Trophoblast cell (in vitro differentiated cells and primary cell): ENCODE measurements at regions not wholly inside any gene's neighbourhood (a gene's known extent, or its start where the extent isn't known, plus 50 kb on each side); places are given as distances from the start of the nearest gene placed in this dataset.
A peak's percentile ranks its signal among the peaks of the same experiment; 100 is the strongest.

Experiments
- DNase-seq, 2 donors: peaks; one replicate each; pipeline ENCODE4 v3.0.0-alpha.2; 2016
- H2AFZ ChIP-seq: 2 replicates; pipeline ENCODE4 v1.6.1; 2013; ENCODE audit warnings: low read length, moderate library complexity, mild to moderate bottlenecking; ENCODE audit not compliant: insufficient read depth, poor library complexity
- H2AK5ac ChIP-seq: 2 replicates; pipeline ENCODE4 v1.6.1; 2013; ENCODE audit warnings: mild to moderate bottlenecking, low read length
- H2BK120ac ChIP-seq: 2 replicates; pipeline ENCODE4 v1.6.1; 2013; ENCODE audit warnings: low read length, mild to moderate bottlenecking, moderate library complexity; ENCODE audit not compliant: insufficient read depth, poor library complexity
- H2BK12ac ChIP-seq: 2 replicates; pipeline ENCODE4 v1.6.1; 2013; ENCODE audit warnings: mild to moderate bottlenecking, low read length, moderate library complexity
- H2BK5ac ChIP-seq: 2 replicates; pipeline ENCODE4 v1.6.1; 2013; ENCODE audit warnings: low read length, low read depth, moderate library complexity, mild to moderate bottlenecking; ENCODE audit not compliant: poor library complexity
- H3K14ac ChIP-seq: 2 replicates; pipeline ENCODE4 v1.6.1; 2013; ENCODE audit warnings: mild to moderate bottlenecking, low read length
- H3K18ac ChIP-seq: 2 replicates; pipeline ENCODE4 v1.6.1; 2013; ENCODE audit warnings: mild to moderate bottlenecking, low read length
- H3K23ac ChIP-seq: 2 replicates; pipeline ENCODE4 v1.6.1; 2013; ENCODE audit warnings: low read length
- H3K27ac ChIP-seq: 2 replicates; pipeline ENCODE4 v1.5.1; 2013; ENCODE audit warnings: low read depth, mild to moderate bottlenecking, inconsistent platforms, low read length, moderate library complexity
- H3K27me3 ChIP-seq: 2 replicates; pipeline ENCODE4 v1.6.1; 2013; ENCODE audit warnings: inconsistent platforms, mild to moderate bottlenecking, low read length, moderate library complexity; ENCODE audit not compliant: insufficient read depth
- H3K36me3 ChIP-seq, 2 experiments: 1 replicate in 1 of 2; 2 replicates in 1 of 2; pipeline ENCODE4 v1.6.1; 2013; ENCODE audit warnings: low read length in 2 of 2, mild to moderate bottlenecking in 2 of 2, moderate library complexity in 1 of 2; ENCODE audit not compliant: insufficient read depth in 2 of 2, control insufficient read depth in 1 of 2
- H3K4ac ChIP-seq: 2 replicates; pipeline ENCODE4 v1.6.1; 2013; ENCODE audit warnings: low read depth, mild to moderate bottlenecking, low read length, moderate library complexity
- H3K4me1 ChIP-seq, 2 experiments: 1 replicate in 1 of 2; 2 replicates in 1 of 2; pipeline ENCODE4 v1.6.1; 2013; ENCODE audit warnings: low read length in 2 of 2, mild to moderate bottlenecking in 2 of 2, moderate library complexity in 1 of 2; ENCODE audit not compliant: insufficient read depth in 2 of 2, control insufficient read depth in 1 of 2
- H3K4me2 ChIP-seq: 2 replicates; pipeline ENCODE4 v1.6.1; 2013; ENCODE audit warnings: inconsistent platforms, mild to moderate bottlenecking, low read length, moderate library complexity
- H3K4me3 ChIP-seq: 2 replicates; pipeline ENCODE4 v1.5.1; 2013; ENCODE audit warnings: mild to moderate bottlenecking, low read depth, low read length, inconsistent platforms
- H3K79me1 ChIP-seq: one replicate; pipeline ENCODE4 v1.6.1; 2013; ENCODE audit warnings: low read length
- H3K79me2 ChIP-seq: 2 replicates; pipeline ENCODE4 v1.6.1; 2013; ENCODE audit warnings: low read length, mild to moderate bottlenecking; ENCODE audit not compliant: control insufficient read depth, insufficient read depth, poor library complexity
- H3K9ac ChIP-seq: 2 replicates; pipeline ENCODE4 v1.6.1; 2013; ENCODE audit warnings: mild to moderate bottlenecking, low read length
- H3K9me3 ChIP-seq: 2 replicates; pipeline ENCODE4 v1.6.1; 2013; ENCODE audit warnings: low read depth, mild to moderate bottlenecking, control low read depth, inconsistent platforms, low read length; ENCODE audit not compliant: insufficient read depth
- H4K12ac ChIP-seq: 2 replicates; pipeline ENCODE4 v1.6.1; 2013; ENCODE audit warnings: low read depth, mild to moderate bottlenecking, low read length, moderate library complexity
- H4K8ac ChIP-seq: 2 replicates; pipeline ENCODE4 v1.6.1; 2013; ENCODE audit warnings: low read depth, mild to moderate bottlenecking, low read length, moderate library complexity
- H4K91ac ChIP-seq: one replicate; pipeline ENCODE4 v1.6.1; 2013; ENCODE audit warnings: low read depth, mild to moderate bottlenecking, low read length, moderate library complexity
- WGBS: extraction: QIAGEN DNeasy Blood & Tissue Kit; methylation state at CpG from one replicate; pipeline ENCODE4 v1.1.7; 2013; ENCODE audit warnings: missing lambda C conversion rate; ENCODE audit not compliant: insufficient read length, insufficient coverage; ENCODE audit errors: extremely low coverage; 5-methylcytosine and 5-hydroxymethylcytosine counted together

GRCh38 chr3:64824394-64824909 is 136.7 kb upstream of the ADAMTS9 start:
- Histone ChIP-seq H4K8ac (no peak overlapping the region), H4K91ac (no peak overlapping the region), H2AK5ac (no peak overlapping the region), H3K27me3 (no peaks in the 10 kb centered on the region), H3K79me2 (no peaks in the 10 kb centered on the region), H3K14ac (no peak overlapping the region), H3K4ac (no peak overlapping the region), H2BK120ac (no peak overlapping the region), H2BK12ac (no peak overlapping the region), H3K36me3 (no peaks in the 10 kb centered on the region), H2AFZ (no peak overlapping the region), H2BK5ac (no peak overlapping the region), H4K12ac (no peak overlapping the region), H3K9me3 (no peaks in the 10 kb centered on the region), H3K4me2 (no peak overlapping the region), H3K79me1 (no peaks in the 10 kb centered on the region), H3K4me1 (no peaks in the 10 kb centered on the region), H3K9ac (no peak overlapping the region), H3K27ac (no peak overlapping the region), H3K18ac (no peak overlapping the region), H3K4me3 (no peak overlapping the region), H3K23ac (no peak overlapping the region)
- no peak for DNase-seq
- WGBS = no CpG with 5 or more reads among the region's 4 CpGs

- Histone ChIP-seq H3K4ac (no peak overlapping the region), H3K9me3 (no peaks in the 10 kb centered on the region), H2BK5ac (no peak overlapping the region), H3K36me3 (no peaks in the 10 kb centered on the region), H3K79me2 (no peaks in the 10 kb centered on the region), H4K8ac (no peak overlapping the region), H4K12ac (no peak overlapping the region), H3K4me3 (no peak overlapping the region), H3K18ac (no peak overlapping the region), H2BK120ac (no peak overlapping the region), H3K79me1 (peaks cover 2% of the 10 kb centered on the region), H4K91ac (no peak overlapping the region), H3K4me1 (peaks cover 3 to 11% of the 10 kb centered on the region in 2 experiments), H3K27me3 (no peaks in the 10 kb centered on the region), H3K27ac (no peak overlapping the region), H2AK5ac (no peak overlapping the region), H2BK12ac (no peak overlapping the region), H3K23ac (no peak overlapping the region), H3K14ac (no peak overlapping the region), H3K9ac (no peak overlapping the region), H2AFZ (no peak overlapping the region), H3K4me2 (no peak overlapping the region)
- DNase-seq = no peak
- WGBS = no CpG with 5 or more reads among the region's 1 CpG
These were observed 130.4 kb upstream of the ADAMTS9 start for GRCh38 chr3:64818196-64818595.

- H4K12ac ChIP-seq = no peak overlapping the region
- H3K14ac ChIP-seq = no peak overlapping the region
- WGBS = no CpG with 5 or more reads among the region's 1 CpG
- no peaks in the 10 kb centered on the region for H3K9me3 ChIP-seq
- DNase-seq = no peak
- no peak overlapping the region for H2AFZ ChIP-seq
- peaks cover 3 to 11% of the 10 kb centered on the region in 2 experiments for H3K4me1 ChIP-seq
- H3K18ac ChIP-seq = no peak overlapping the region
- H3K23ac ChIP-seq = no peak overlapping the region
- no peak overlapping the region for H3K4ac ChIP-seq
- H4K91ac ChIP-seq = no peak overlapping the region
- no peak overlapping the region for H2BK5ac ChIP-seq
- H3K79me2 ChIP-seq = no peaks in the 10 kb centered on the region
- H4K8ac ChIP-seq = no peak overlapping the region
- no peak overlapping the region for H2BK12ac ChIP-seq
- H3K4me3 ChIP-seq = no peak overlapping the region
- H2AK5ac ChIP-seq = no peak overlapping the region
- no peak overlapping the region for H3K9ac ChIP-seq
- no peak overlapping the region for H2BK120ac ChIP-seq
- H3K36me3 ChIP-seq = no peaks in the 10 kb centered on the region
- no peaks in the 10 kb centered on the region for H3K27me3 ChIP-seq
- H3K4me2 ChIP-seq = no peak overlapping the region
- H3K27ac ChIP-seq = no peak overlapping the region
- H3K79me1 ChIP-seq = peaks cover 2% of the 10 kb centered on the region
These were observed 128.6 kb upstream of the ADAMTS9 start for GRCh38 chr3:64816355-64816754.

GRCh38 chr3:64815789-64816188 is 128.0 kb upstream of the ADAMTS9 start:
- Histone ChIP-seq H2BK120ac (no peak overlapping the region), H3K18ac (no peak overlapping the region), H4K12ac (no peak overlapping the region), H3K4ac (no peak overlapping the region), H2AFZ (no peak overlapping the region), H3K4me1 (peaks cover 3 to 11% of the 10 kb centered on the region in 2 experiments), H3K14ac (no peak overlapping the region), H3K9ac (no peak overlapping the region), H3K9me3 (no peaks in the 10 kb centered on the region), H2BK5ac (no peak overlapping the region), H4K91ac (no peak overlapping the region), H3K27me3 (no peaks in the 10 kb centered on the region), H3K79me2 (no peaks in the 10 kb centered on the region), H3K4me3 (no peak overlapping the region), H3K79me1 (peaks cover 2% of the 10 kb centered on the region), H4K8ac (no peak overlapping the region), H2AK5ac (no peak overlapping the region), H3K36me3 (no peaks in the 10 kb centered on the region), H3K23ac (no peak overlapping the region), H3K4me2 (no peak overlapping the region), H2BK12ac (peak overlapping the region; percentile 4), H3K27ac (no peak overlapping the region)
- WGBS = no CpG with 5 or more reads among the region's 4 CpGs
- DNase-seq = no peak
